SK-N-SH (cell line): ENCODE measurements at regions not wholly inside any gene's neighbourhood (a gene's known extent, or its start where the extent isn't known, plus 50 kb on each side); places are given as distances from the start of the nearest gene placed in this dataset.

ENCODE experiments used
- CTCF ChIA-PET: fragments of 300-600, 350-600 bp; formaldehyde crosslinking; extraction: SDS; loops from one replicate; lab custom pipeline; 2021; lab: Yijun Ruan, JAX
- POLR2A ChIA-PET: fragments of 350-600 bp; sonication (Branson Sonifier 250); formaldehyde crosslinking; extraction: SDS; loops from one replicate; lab custom pipeline; 2020; ENCODE audit warnings: antibody characterized with exemption, inconsistent platforms; lab: Yijun Ruan, JAX
- DNase-seq: peaks from one replicate; pipeline ENCODE4 v3.0.0; 2012
- H2AFZ ChIP-seq: fragments of 200-600 bp; sonication (generic); 2 replicates; pipeline ENCODE4 v1.8.1; 2016; ENCODE audit warnings: antibody characterized with exemption, mild to moderate bottlenecking, low read depth
- H3F3A ChIP-seq: fragments of 200-600 bp; sonication (generic); replicated peaks from 2 replicates; pipeline ENCODE3; 2016; ENCODE audit warnings: antibody characterized with exemption, mild to moderate bottlenecking; ENCODE audit not compliant: insufficient read depth
- H3K27ac ChIP-seq, 2 experiments: fragments of 200-500 bp in 1 of 2; fragments of 200-600 bp in 1 of 2; sonication (Bioruptor generic) in 1 of 2; sonication (generic), shearing (Covaris generic) in 1 of 2; 2 replicates each; pipeline versions ENCODE4 v1.5.1 to v1.6.1; 2014 to 2016; ENCODE audit warnings: low read depth in 2 of 2, inconsistent platforms in 1 of 2, low read length in 1 of 2, mild to moderate bottlenecking in 1 of 2, mixed read lengths in 1 of 2
- H3K27me3 ChIP-seq: fragments of 200-600 bp; sonication (generic), shearing (Covaris generic); 2 replicates; pipeline ENCODE4 v1.6.1; 2016; ENCODE audit warnings: mixed run types; ENCODE audit not compliant: insufficient read depth
- H3K36me3 ChIP-seq, 2 experiments: fragments of 200-500 bp in 1 of 2; fragments of 200-600 bp in 1 of 2; sonication (Bioruptor generic) in 1 of 2; sonication (generic) in 1 of 2; replicated peaks in 1 of 2; 2 replicates each; pipeline versions ENCODE3 to v1.5.1; 2014 to 2016; ENCODE audit warnings: low read length in 1 of 2, mild to moderate bottlenecking in 1 of 2; ENCODE audit not compliant: insufficient read depth in 2 of 2, control insufficient read depth in 1 of 2
- H3K4me1 ChIP-seq, 2 experiments: fragments of 200-500 bp in 1 of 2; fragments of 200-600 bp in 1 of 2; sonication (Bioruptor generic) in 1 of 2; sonication (generic), shearing (Covaris generic) in 1 of 2; 2 replicates each; pipeline versions ENCODE4 v1.5.1 to v1.6.1; 2014 to 2016; ENCODE audit warnings: low read depth in 1 of 2, low read length in 1 of 2, mixed run types in 1 of 2; ENCODE audit not compliant: insufficient read depth in 2 of 2, control insufficient read depth in 1 of 2
- H3K4me2 ChIP-seq: fragments of 200-600 bp; sonication (generic), shearing (Covaris generic); 2 replicates; pipeline ENCODE4 v1.6.1; 2017; ENCODE audit warnings: mixed run types
- H3K4me3 ChIP-seq, 2 experiments: fragments of 200-500 bp in 1 of 2; fragments of 200-600 bp in 1 of 2; sonication (Bioruptor generic) in 1 of 2; sonication (generic), shearing (Covaris generic) in 1 of 2; 2 replicates each; pipeline versions ENCODE4 v1.5.1 to v1.8.1; 2014 to 2016; ENCODE audit warnings: low read depth in 2 of 2, inconsistent platforms in 1 of 2, low read length in 1 of 2, mild to moderate bottlenecking in 1 of 2, mixed read lengths in 1 of 2, moderate library complexity in 1 of 2
- H3K79me2 ChIP-seq: fragments of 200-600 bp; sonication (generic); 2 replicates; pipeline ENCODE4 v1.8.1; 2017; ENCODE audit warnings: mild to moderate bottlenecking; ENCODE audit not compliant: insufficient read depth
- H3K9ac ChIP-seq: fragments of 200-600 bp; sonication (generic); 2 replicates; pipeline ENCODE4 v1.6.1; 2017; ENCODE audit warnings: mixed run types
- H3K9me2 ChIP-seq: fragments of 200-600 bp; sonication (generic); 2 replicates; pipeline ENCODE4 v1.6.1; 2017; ENCODE audit warnings: mixed run types
- H3K9me3 ChIP-seq: fragments of 200-600 bp; sonication (generic); 2 replicates; pipeline ENCODE4 v1.6.1; 2017; ENCODE audit warnings: mixed run types, mild to moderate bottlenecking, moderate library complexity
- H4K20me1 ChIP-seq: fragments of 200-600 bp; sonication (generic); 2 replicates; pipeline ENCODE4 v1.6.1; 2017; ENCODE audit warnings: mild to moderate bottlenecking, mixed run types; ENCODE audit not compliant: insufficient read depth
- GABPA ChIP-seq: IDR thresholded peaks from 2 replicates; pipeline ENCODE4 v1.4.0; 2012; ENCODE audit warnings: low read depth, mild to moderate bottlenecking
- GATA2 ChIP-seq: sonication (generic); formaldehyde crosslinking; IDR thresholded peaks from 2 replicates; pipeline ENCODE4 v1.5.0; 2020; ENCODE audit warnings: mild to moderate bottlenecking, missing genetic modification reagents
- JUND ChIP-seq: IDR thresholded peaks from 2 replicates; pipeline ENCODE4 v1.4.0; 2012
- MXI1 ChIP-seq: IDR thresholded peaks from 2 replicates; pipeline ENCODE4 v1.6.1; 2012; ENCODE audit warnings: mild to moderate bottlenecking, low read depth, low read length, improper control_type of control experiment
- RFX5 ChIP-seq: IDR thresholded peaks from 2 replicates; pipeline ENCODE4 v1.6.1; 2012; ENCODE audit warnings: mild to moderate bottlenecking, improper control_type of control experiment, low read length
- TAF1 ChIP-seq: IDR thresholded peaks from 2 replicates; pipeline ENCODE4 v1.6.1; 2012; ENCODE audit warnings: low read depth, mild to moderate bottlenecking, low read length, moderate library complexity, borderline replicate concordance
- TCF12 ChIP-seq: IDR thresholded peaks from 2 replicates; pipeline ENCODE4 v1.4.0; 2012
- TEAD4 ChIP-seq: IDR thresholded peaks from 2 replicates; pipeline ENCODE4 v1.4.0; 2012; ENCODE audit warnings: mild to moderate bottlenecking, borderline replicate concordance; ENCODE audit not compliant: insufficient read depth
- TF ChIP-seq, protein P1 (sequence below): IDR thresholded peaks from 2 replicates; pipeline ENCODE4 v1.4.0; 2012; ENCODE audit warnings: low read depth, borderline replicate concordance
- TF ChIP-seq, protein P2 (sequence below): IDR thresholded peaks from 2 replicates; pipeline ENCODE4 v1.4.0; 2012; ENCODE audit warnings: low read depth
- TF ChIP-seq, protein P3 (sequence below): IDR thresholded peaks from 2 replicates; pipeline ENCODE4; 2012
- TF ChIP-seq, protein P4 (sequence below): fragments of 200-600 bp; sonication (generic); IDR thresholded peaks from 2 replicates; pipeline ENCODE4 v1.6.1; 2017; ENCODE audit warnings: antibody characterized with exemption, mild to moderate bottlenecking, moderate library complexity
- TF ChIP-seq, protein P5 (sequence below): fragments of 150-350 bp; IDR thresholded peaks from 2 replicates; pipeline ENCODE4 v1.6.1; 2017; ENCODE audit warnings: antibody characterized with exemption, low read length, low read depth, borderline replicate concordance

DNA sequence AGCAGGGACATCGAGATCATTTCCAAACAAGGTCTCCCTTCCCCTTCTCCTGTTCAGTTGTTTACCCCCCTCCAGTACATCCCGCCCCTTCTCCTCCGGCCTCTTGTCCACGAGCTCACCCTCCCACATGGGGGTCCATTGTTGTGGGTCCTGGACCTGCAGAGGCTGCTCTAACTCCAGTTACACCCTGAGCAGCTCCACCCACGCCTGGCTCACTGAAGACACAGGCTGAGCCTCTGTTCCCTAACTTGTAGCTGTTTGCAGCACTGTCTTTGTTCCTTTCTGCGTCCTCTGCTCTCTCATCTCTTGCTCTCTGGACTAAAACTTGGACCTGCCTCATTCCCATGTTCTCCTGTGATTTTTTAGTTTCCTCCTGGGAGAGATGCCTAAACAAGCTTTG lies 377.5 kb downstream of the MED10 start (continued):
- TF ChIP-seq, protein P1, sequence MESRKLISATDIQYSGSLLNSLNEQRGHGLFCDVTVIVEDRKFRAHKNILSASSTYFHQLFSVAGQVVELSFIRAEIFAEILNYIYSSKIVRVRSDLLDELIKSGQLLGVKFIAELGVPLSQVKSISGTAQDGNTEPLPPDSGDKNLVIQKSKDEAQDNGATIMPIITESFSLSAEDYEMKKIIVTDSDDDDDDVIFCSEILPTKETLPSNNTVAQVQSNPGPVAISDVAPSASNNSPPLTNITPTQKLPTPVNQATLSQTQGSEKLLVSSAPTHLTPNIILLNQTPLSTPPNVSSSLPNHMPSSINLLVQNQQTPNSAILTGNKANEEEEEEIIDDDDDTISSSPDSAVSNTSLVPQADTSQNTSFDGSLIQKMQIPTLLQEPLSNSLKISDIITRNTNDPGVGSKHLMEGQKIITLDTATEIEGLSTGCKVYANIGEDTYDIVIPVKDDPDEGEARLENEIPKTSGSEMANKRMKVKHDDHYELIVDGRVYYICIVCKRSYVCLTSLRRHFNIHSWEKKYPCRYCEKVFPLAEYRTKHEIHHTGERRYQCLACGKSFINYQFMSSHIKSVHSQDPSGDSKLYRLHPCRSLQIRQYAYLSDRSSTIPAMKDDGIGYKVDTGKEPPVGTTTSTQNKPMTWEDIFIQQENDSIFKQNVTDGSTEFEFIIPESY = no peak
- TF ChIP-seq TCF12 (no peak), TAF1 (no peak)
- TF ChIP-seq, protein P2, sequence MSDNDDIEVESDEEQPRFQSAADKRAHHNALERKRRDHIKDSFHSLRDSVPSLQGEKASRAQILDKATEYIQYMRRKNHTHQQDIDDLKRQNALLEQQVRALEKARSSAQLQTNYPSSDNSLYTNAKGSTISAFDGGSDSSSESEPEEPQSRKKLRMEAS = no peak
- TF ChIP-seq, protein P3, sequence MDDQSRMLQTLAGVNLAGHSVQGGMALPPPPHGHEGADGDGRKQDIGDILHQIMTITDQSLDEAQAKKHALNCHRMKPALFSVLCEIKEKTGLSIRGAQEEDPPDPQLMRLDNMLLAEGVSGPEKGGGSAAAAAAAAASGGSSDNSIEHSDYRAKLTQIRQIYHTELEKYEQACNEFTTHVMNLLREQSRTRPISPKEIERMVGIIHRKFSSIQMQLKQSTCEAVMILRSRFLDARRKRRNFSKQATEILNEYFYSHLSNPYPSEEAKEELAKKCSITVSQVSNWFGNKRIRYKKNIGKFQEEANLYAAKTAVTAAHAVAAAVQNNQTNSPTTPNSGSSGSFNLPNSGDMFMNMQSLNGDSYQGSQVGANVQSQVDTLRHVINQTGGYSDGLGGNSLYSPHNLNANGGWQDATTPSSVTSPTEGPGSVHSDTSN = no peak

DNA sequence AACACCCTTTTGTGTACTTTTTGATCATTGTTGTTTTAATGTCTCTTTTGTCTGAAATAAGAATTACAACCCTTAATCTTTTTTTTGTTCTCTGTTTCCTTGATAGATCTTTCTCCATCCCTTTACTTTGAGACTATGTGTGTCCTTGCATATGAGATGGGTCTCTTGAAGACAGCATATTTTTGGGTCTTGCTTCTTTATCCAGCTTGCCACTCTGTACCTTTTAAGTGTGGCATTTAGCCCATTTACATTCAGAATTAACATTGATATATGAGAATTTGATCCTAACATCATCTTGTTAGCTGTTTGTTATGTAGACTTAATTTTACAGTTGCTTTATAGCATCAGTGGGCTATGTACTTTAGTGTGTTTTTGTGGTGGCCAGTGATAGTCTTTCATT lies 382.5 kb downstream of the MED10 start:
- TF ChIP-seq GATA2 (no peak), JUND (no peak), RFX5 (no peak), TEAD4 (no peak), MXI1 (no peak), GABPA (no peak)
- TF ChIP-seq, protein P4, sequence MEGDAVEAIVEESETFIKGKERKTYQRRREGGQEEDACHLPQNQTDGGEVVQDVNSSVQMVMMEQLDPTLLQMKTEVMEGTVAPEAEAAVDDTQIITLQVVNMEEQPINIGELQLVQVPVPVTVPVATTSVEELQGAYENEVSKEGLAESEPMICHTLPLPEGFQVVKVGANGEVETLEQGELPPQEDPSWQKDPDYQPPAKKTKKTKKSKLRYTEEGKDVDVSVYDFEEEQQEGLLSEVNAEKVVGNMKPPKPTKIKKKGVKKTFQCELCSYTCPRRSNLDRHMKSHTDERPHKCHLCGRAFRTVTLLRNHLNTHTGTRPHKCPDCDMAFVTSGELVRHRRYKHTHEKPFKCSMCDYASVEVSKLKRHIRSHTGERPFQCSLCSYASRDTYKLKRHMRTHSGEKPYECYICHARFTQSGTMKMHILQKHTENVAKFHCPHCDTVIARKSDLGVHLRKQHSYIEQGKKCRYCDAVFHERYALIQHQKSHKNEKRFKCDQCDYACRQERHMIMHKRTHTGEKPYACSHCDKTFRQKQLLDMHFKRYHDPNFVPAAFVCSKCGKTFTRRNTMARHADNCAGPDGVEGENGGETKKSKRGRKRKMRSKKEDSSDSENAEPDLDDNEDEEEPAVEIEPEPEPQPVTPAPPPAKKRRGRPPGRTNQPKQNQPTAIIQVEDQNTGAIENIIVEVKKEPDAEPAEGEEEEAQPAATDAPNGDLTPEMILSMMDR = no peak
- TF ChIP-seq, protein P5, sequence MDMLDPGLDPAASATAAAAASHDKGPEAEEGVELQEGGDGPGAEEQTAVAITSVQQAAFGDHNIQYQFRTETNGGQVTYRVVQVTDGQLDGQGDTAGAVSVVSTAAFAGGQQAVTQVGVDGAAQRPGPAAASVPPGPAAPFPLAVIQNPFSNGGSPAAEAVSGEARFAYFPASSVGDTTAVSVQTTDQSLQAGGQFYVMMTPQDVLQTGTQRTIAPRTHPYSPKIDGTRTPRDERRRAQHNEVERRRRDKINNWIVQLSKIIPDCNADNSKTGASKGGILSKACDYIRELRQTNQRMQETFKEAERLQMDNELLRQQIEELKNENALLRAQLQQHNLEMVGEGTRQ = no peak
- TF ChIP-seq, all 33 proteins: peak for 0
- Histone ChIP-seq H3K4me3 (no peak overlapping the region), H2AFZ (no peak overlapping the region), H4K20me1 (no peaks in the 10 kb centered on the region), H3K9me2 (no peaks in the 10 kb centered on the region), H3K4me1 (no peaks in the 10 kb centered on the region), H3K9me3 (peaks cover 9% of the 10 kb centered on the region; the same call in 1 of the 2 replicates), H3K27me3 (no peaks in the 10 kb centered on the region), H3K27ac (no peak overlapping the region), H3K4me2 (no peak overlapping the region), H3F3A (no peaks in the 10 kb centered on the region), H3K79me2 (no peaks in the 10 kb centered on the region), H3K36me3 (no peaks in the 10 kb centered on the region), H3K9ac (no peak overlapping the region)
- DNase-seq = no peak
- ChIA-PET POLR2A (no interaction called here), CTCF (no interaction called here)
